GM04504 (cell line): ENCODE measurements at regions not wholly inside any gene's neighbourhood (a gene's known extent, or its start where the extent isn't known, plus 50 kb on each side); places are given as distances from the start of the nearest gene placed in this dataset.
"Not testable (repeated sequence)": the region's sequence is repeated elsewhere in the genome, so short reads cannot be mapped to it uniquely, and the experiment has no call there.

ENCODE experiments used
- DNase-seq: peaks from one replicate; pipeline ENCODE4 v3.0.0-alpha.2; 2012; ENCODE audit warnings: low read depth

- DNase-seq, result no peak
Measured at GRCh38 chr10:44278837-44279324, 106.0 kb downstream of the CXCL12 start.

GRCh38 chr10:44268435-44268948, 116.4 kb downstream of the CXCL12 start:
- DNase-seq, result not testable (repeated sequence)

GRCh38 chr10:44267007-44267406, 117.9 kb downstream of the CXCL12 start:
- no peak for DNase-seq

- DNase-seq, result no peak
Measured at GRCh38 chr10:44264244-44264643, 120.7 kb downstream of the CXCL12 start.

GRCh38 chr10:44263771-44264170, 121.1 kb downstream of the CXCL12 start:
- no peak for DNase-seq

- no peak for DNase-seq
Measured at GRCh38 chr10:44262551-44263251, 122.2 kb downstream of the CXCL12 start.

GRCh38 chr10:44261710-44262455, 123.0 kb downstream of the CXCL12 start:
- peak; percentile 53 for DNase-seq

GRCh38 chr10:44261296-44261695, 123.6 kb downstream of the CXCL12 start:
- no peak for DNase-seq

GRCh38 chr10:44260286-44260928, 124.5 kb downstream of the CXCL12 start:
- no peak for DNase-seq

- no peak for DNase-seq
Measured at GRCh38 chr10:44259090-44259874, 125.6 kb downstream of the CXCL12 start.

- DNase-seq, result no peak
Measured at GRCh38 chr10:44258460-44259089, 126.3 kb downstream of the CXCL12 start.

GRCh38 chr10:44258019-44258418, 126.9 kb downstream of the CXCL12 start:
- no peak for DNase-seq

- DNase-seq, result peak; percentile 79
Measured at GRCh38 chr10:44253769-44254462, 131.0 kb downstream of the CXCL12 start.

GRCh38 chr10:44252631-44253030, 132.3 kb downstream of the CXCL12 start:
- DNase-seq, result not testable (repeated sequence)

GRCh38 chr10:44249933-44250332, 135.0 kb downstream of the CXCL12 start:
- DNase-seq, result not testable (repeated sequence)

- DNase-seq, result no peak
Measured at GRCh38 chr10:44249490-44249889, 135.4 kb downstream of the CXCL12 start.

- not testable (repeated sequence) for DNase-seq
Measured at GRCh38 chr10:44246700-44247099, 138.2 kb downstream of the CXCL12 start.

- not testable (repeated sequence) for DNase-seq
Measured at GRCh38 chr10:44246287-44246686, 138.6 kb downstream of the CXCL12 start.

- DNase-seq, result no peak
Measured at GRCh38 chr10:44245601-44245938, 139.3 kb downstream of the CXCL12 start.

GRCh38 chr10:44244745-44245600, 139.9 kb downstream of the CXCL12 start:
- no peak for DNase-seq
